22Rv1 (cell line): ENCODE measurements at regions not wholly inside any gene's neighbourhood (a gene's known extent, or its start where the extent isn't known, plus 50 kb on each side); places are given as distances from the start of the nearest gene placed in this dataset.

Experiments used
- CTCF ChIP-seq: fragments of 450-650 bp; IDR thresholded peaks from 2 replicates; pipeline ENCODE4 v1.5.1; 2017; ENCODE audit warnings: mild to moderate bottlenecking
- ZFX ChIP-seq: fragments of 450-650 bp; IDR thresholded peaks from 2 replicates; pipeline ENCODE4 v1.6.1; 2017; ENCODE audit warnings: antibody characterized with exemption, borderline replicate concordance

GRCh38 chr1:172849653-172850052 is 190.8 kb downstream of the FASLG start:
- no peak for TF ChIP-seq CTCF
- TF ChIP-seq ZFX = no peak
